ENCODE measurements at regions not wholly inside any gene's neighbourhood (a gene's known extent, or its start where the extent isn't known, plus 50 kb on each side); places are given as distances from the start of the nearest gene placed in this dataset.

GRCh38 chr17:72446118-72446517 lies 325.3 kb downstream of the SOX9 start:
- DNase-seq (ENCODE audit: low read depth): no peak
- H3K4me3 ChIP-seq (ENCODE audit: low read length): no peak overlapping the region
- TF ChIP-seq CTCF (conservative IDR thresholded peaks at IDR 0.05; ENCODE audit: low read depth, low read length): no peak

DNA sequence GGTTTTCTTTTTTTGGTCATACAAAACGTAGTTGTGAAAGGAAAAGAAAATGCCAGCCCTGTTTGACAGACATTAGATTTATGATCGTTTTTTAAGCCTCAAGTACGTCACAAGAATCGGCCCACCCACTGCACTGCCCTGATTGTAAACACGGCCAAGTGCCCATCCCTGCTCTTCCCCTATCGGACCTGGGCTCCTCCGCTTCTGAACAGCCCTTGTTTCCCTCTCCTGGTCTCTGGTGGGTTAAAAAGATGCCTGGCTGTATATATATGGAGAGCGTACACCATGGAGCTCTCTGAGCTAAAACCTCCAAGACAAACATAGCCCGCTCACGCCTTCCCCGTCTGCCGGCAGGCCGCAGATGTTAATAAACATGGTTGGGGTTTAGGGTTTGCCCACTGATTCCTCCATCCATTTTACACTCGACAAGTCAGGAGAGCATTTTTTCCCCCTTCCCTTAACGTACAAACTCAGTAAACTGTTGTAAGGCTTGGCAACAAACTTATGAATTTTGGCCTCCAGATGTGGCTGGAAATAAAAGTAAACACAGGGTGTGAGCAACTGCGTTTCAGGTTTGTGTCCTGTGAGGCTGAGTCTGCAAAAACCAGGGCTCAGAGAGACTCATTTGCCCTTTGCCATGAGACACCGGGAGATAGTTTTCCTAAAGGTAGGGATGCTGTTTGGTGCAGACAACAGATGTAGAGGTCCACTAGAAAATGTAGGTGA lies 325.9 kb downstream of the SOX9 start:
- H3K4me3 ChIP-seq (ENCODE audit: low read length): no peak overlapping the region
- no peak for TF ChIP-seq CTCF (conservative IDR thresholded peaks at IDR 0.05; ENCODE audit: low read depth, low read length)
- DNase-seq (ENCODE audit: low read depth): no peak

DNA sequence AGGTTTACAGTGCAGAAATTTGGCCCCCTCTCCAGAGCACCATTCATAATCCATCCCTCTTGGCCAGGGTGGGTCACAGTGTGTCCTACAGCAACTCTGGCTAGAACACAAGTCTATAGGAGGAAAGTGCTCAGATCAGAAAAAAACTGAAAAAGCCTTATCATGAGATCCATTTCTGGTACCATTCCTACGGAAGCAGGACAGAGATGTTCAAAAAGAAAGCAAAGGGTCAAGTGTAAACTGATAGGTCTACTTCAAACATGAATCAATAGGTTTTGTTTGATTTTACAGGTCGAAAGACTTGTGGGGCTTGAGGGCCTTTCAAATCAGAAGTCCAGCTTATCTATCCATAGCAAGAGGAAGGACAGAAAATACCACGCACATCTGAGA lies 326.4 kb downstream of the SOX9 start:
- H3K4me3 ChIP-seq (ENCODE audit: low read length): no peak overlapping the region
- no peak for DNase-seq (ENCODE audit: low read depth)
- no peak for TF ChIP-seq CTCF (conservative IDR thresholded peaks at IDR 0.05; ENCODE audit: low read depth, low read length)

DNA sequence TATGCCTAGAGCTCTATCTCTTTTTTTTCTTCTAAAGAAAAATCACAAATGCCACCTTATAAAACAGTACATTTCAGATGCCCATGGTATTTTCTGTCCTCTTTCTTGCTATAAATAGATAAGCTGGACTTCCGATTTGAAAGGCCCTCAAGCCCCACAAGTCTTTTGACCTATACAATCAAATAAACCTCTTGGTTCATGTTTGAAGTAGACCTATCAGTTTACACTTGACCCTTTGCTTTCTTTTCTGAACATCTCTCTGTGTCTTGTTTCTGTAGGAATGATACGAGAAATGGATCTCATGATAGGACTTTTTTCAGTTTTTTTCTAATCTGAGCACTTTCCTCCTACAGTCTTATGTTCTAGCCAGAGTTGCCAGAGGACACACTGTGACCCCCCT lies 327.2 kb downstream of the SOX9 start:
- no peak for DNase-seq (ENCODE audit: low read depth)
- H3K4me3 ChIP-seq (ENCODE audit: low read length): no peak overlapping the region
- TF ChIP-seq CTCF (conservative IDR thresholded peaks at IDR 0.05; ENCODE audit: low read depth, low read length): no peak

DNA sequence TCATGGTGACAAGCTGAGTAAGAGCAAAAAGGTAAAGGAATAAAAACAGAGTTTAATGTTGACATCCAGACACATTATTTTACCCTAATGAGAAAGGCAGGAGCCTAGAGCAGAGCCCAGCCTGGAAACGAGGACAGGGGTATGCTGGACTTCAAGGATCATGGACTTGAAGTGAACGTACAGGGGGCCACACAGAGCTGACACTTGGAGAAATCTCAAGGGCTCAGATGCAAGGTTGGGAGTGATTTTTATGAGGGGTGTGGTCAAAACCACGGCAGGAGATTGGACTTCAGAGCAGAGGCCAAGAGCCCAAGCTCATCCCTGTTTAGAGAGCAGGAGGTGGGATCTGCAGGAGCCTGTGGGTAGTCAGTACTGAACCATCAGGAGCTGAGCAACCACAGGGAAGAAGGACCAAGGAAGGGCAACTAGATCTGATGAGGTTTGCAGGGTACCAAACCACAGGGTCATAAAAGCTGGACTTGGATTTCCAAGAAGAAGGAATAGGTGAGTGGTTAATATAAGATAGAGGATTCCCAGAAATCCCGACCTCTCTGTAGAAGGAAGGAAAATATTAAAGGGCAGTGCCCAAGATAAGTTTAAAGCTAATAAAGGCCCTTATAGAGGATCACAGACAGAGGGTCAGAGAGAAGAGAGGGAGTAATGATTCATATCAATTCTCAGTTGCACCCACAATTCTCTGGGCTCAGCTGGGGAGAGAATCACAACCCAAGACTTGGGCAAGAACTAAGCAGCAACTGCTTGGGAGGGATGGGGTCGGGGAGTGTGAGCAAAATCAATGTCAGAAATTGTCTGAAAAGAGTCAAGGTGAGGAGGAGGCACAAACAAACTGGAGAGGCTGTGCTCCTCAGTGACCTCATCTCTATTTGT lies 331.7 kb downstream of the SOX9 start:
- no peak for DNase-seq (ENCODE audit: low read depth)
- TF ChIP-seq CTCF (conservative IDR thresholded peaks at IDR 0.05; ENCODE audit: low read depth, low read length): no peak
- H3K4me3 ChIP-seq (ENCODE audit: low read length): no peak overlapping the region

DNA sequence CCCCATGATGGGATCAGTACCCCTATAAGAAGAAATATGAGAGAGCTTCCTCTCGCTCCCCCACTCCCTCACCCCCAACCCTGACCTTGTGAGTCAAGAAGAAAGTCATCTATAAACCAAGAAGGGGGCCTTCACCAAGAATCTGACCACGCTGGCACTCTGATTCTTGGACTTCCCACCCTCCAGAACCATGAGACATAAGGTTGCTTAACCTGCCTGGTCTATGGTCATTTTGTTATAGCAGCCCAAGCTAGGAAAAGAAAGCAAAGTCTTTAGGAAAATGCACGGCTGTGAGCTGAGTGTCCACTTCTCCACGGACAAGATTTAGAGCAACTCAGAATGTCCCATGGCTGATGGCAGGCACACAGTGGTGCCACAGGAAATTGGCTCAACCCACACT lies 333.5 kb downstream of the SOX9 start:
- no peak for DNase-seq (ENCODE audit: low read depth)
- no peak for TF ChIP-seq CTCF (conservative IDR thresholded peaks at IDR 0.05; ENCODE audit: low read depth, low read length)
- H3K4me3 ChIP-seq (ENCODE audit: low read length): no peak overlapping the region
